Tibial nerve (tissue), 4 donors: ENCODE measurements at regions not wholly inside any gene's neighbourhood (a gene's known extent, or its start where the extent isn't known, plus 50 kb on each side); places are given as distances from the start of the nearest gene placed in this dataset.

Source experiments
- DNase-seq, 2 donors: peaks; one replicate each; pipeline ENCODE4 v3.0.0-alpha.2; 2019; ENCODE audit warnings: low spot score in 2 of 2
- H3K27ac ChIP-seq, 4 donors: fragments of 200-600 bp; sonication (generic) in 3 of 4; one replicate each; pipeline ENCODE4 v1.5.1; 2017 to 2019; ENCODE audit warnings: mild to moderate bottlenecking in 1 of 4
- H3K27me3 ChIP-seq, 2 donors: fragments of 200-600 bp; sonication (generic) in 1 of 2; one replicate each; pipeline versions ENCODE4 v1.5.1 to v1.6.0; 2017 to 2019
- H3K36me3 ChIP-seq, 3 donors: fragments of 200-600 bp; sonication (generic); one replicate each; pipeline ENCODE4 v1.5.1; 2018 to 2019
- H3K4me1 ChIP-seq, 4 donors: fragments of 200-600 bp; sonication (generic) in 3 of 4; one replicate each; pipeline ENCODE4 v1.5.1; 2017 to 2019
- H3K4me3 ChIP-seq, 4 donors: fragments of 200-600 bp; sonication (generic) in 3 of 4; one replicate each; pipeline ENCODE4 v1.5.1; 2017 to 2019; ENCODE audit warnings: mild to moderate bottlenecking in 1 of 4, moderate library complexity in 1 of 4
- H3K9me3 ChIP-seq, 4 donors: fragments of 200-600 bp; sonication (generic) in 3 of 4; one replicate each; pipeline ENCODE4 v1.5.1; 2017 to 2019
- CTCF ChIP-seq, 5 experiments: fragments of 200-600 bp in 3 of 5; fragments of 450-650 bp in 2 of 5; sonication (generic) in 3 of 5; IDR thresholded peaks; one replicate each; pipeline ENCODE4 v1.5.1; 2016 to 2019; ENCODE audit warnings: antibody characterized with exemption in 5 of 5, mild to moderate bottlenecking in 3 of 5, moderate library complexity in 2 of 5
- EP300 ChIP-seq, 2 donors: sonication (generic); formaldehyde crosslinking; IDR thresholded peaks; one replicate each; pipeline ENCODE4 v1.6.1; 2017; ENCODE audit warnings: antibody characterized with exemption in 2 of 2, mild to moderate bottlenecking in 1 of 2
- POLR2A ChIP-seq, 2 donors: fragments of 450-650 bp; IDR thresholded peaks; one replicate each; pipeline ENCODE4 v1.6.1; 2017; ENCODE audit warnings: antibody characterized with exemption in 2 of 2, mild to moderate bottlenecking in 2 of 2, moderate library complexity in 2 of 2
- WGBS, 2 donors: methylation state at CpG; one replicate each; pipeline ENCODE4 v1.1.5; 2018; 5-methylcytosine and 5-hydroxymethylcytosine counted together

- peaks cover 0 to 60% (median 0%) of the 10 kb centered on the region in 4 donors for H3K9me3 ChIP-seq
- H3K4me3 ChIP-seq: no peak overlapping the region
- TF ChIP-seq POLR2A (IDR thresholded peaks at IDR 0.05): no peak
- TF ChIP-seq CTCF (IDR thresholded peaks at IDR 0.05): no peak
- no peak for TF ChIP-seq EP300 (IDR thresholded peaks at IDR 0.05)
- no peaks in the 10 kb centered on the region for H3K27me3 ChIP-seq
- no peaks in the 10 kb centered on the region for H3K4me1 ChIP-seq
- H3K36me3 ChIP-seq: no peaks in the 10 kb centered on the region
- WGBS, 2 donors: 71 to 83% methylated on average over 8 of the region's 8 CpGs
- DNase-seq: no peak
- no peak overlapping the region for H3K27ac ChIP-seq
Measured at GRCh38 chr19:27679399-27679798, 1533.6 kb downstream of the UQCRFS1 start.

DNA sequence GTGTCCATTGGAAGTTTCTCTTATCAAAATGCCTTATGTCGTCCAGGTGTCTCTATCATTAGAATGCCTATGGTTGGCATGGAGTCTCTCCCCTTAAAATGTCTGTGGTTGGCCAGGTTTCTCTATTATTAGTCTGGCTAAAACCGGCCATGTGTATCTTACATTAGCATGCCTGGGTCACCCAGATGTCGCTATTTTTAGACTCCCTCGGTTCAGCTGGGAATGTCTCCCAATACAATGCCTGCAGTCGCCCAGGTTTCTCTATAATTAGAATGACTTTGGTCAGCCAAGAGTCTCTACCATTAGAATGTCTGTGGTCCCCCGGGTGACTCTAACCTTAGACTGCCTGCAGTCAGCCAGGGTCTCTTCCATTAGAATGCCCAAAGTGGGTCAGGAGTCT, 1536.1 kb downstream of the UQCRFS1 start:
- Histone ChIP-seq H3K4me1 (no peaks in the 10 kb centered on the region), H3K4me3 (no peak overlapping the region), H3K36me3 (no peaks in the 10 kb centered on the region), H3K27ac (no peak overlapping the region), H3K9me3 (peaks cover 0 to 68% (median 0%) of the 10 kb centered on the region in 4 donors), H3K27me3 (no peaks in the 10 kb centered on the region)
- WGBS, 2 donors: 52 to 64% methylated on average over 5 to 6 of the region's 6 CpGs
- TF ChIP-seq CTCF (IDR thresholded peaks at IDR 0.05): no peak
- no peak for TF ChIP-seq POLR2A (IDR thresholded peaks at IDR 0.05)
- no peak for TF ChIP-seq EP300 (IDR thresholded peaks at IDR 0.05)
- DNase-seq: no peak

GRCh38 chr19:27676334-27676733, 1536.6 kb downstream of the UQCRFS1 start:
- H3K27ac ChIP-seq: no peak overlapping the region
- peaks cover 0 to 69% (median 0%) of the 10 kb centered on the region in 4 donors for H3K9me3 ChIP-seq
- no peaks in the 10 kb centered on the region for H3K36me3 ChIP-seq
- TF ChIP-seq CTCF (IDR thresholded peaks at IDR 0.05) (no peak), POLR2A (IDR thresholded peaks at IDR 0.05) (no peak), EP300 (IDR thresholded peaks at IDR 0.05) (no peak)
- WGBS, 2 donors: 62 to 78% methylated on average over 3 of the region's 3 CpGs
- DNase-seq: no peak
- no peaks in the 10 kb centered on the region for H3K27me3 ChIP-seq
- H3K4me1 ChIP-seq: no peaks in the 10 kb centered on the region
- no peak overlapping the region for H3K4me3 ChIP-seq

GRCh38 chr19:27675771-27676170, 1537.2 kb downstream of the UQCRFS1 start:
- no peak for DNase-seq
- Histone ChIP-seq H3K4me1 (no peaks in the 10 kb centered on the region), H3K4me3 (no peak overlapping the region), H3K36me3 (no peaks in the 10 kb centered on the region), H3K27me3 (no peaks in the 10 kb centered on the region), H3K9me3 (peaks cover 0 to 75% (median 0%) of the 10 kb centered on the region in 4 donors), H3K27ac (no peak overlapping the region)
- 36 to 51% methylated on average over 3 of the region's 3 CpGs for whole genome bisulfite sequencing, 2 donors
- TF ChIP-seq CTCF (IDR thresholded peaks at IDR 0.05): no peak
- no peak for TF ChIP-seq EP300 (IDR thresholded peaks at IDR 0.05)
- TF ChIP-seq POLR2A (IDR thresholded peaks at IDR 0.05): no peak

DNA sequence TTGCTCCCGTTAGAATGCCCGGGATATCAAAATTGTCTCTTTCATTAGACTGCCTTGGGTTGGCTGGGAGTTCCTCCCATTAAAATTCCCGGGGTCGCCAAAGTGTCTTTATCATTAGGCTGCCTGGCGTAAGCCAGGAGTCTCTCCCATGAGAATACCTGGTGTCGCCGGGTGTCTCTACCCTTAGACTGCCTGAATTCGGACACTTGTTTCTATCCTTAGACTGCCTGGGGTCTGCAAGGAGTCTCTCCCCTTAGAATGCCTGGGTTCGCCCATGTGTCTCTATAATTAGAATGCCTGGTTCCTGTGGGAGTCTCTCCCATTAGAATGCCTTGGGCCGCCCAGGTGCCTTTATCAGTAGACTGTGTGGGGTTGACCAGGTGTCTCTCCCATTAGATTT, 1538.2 kb downstream of the UQCRFS1 start:
- Histone ChIP-seq H3K36me3 (no peaks in the 10 kb centered on the region), H3K27ac (no peak overlapping the region), H3K9me3 (peaks cover 0 to 77% (median 0%) of the 10 kb centered on the region in 4 donors), H3K27me3 (no peaks in the 10 kb centered on the region), H3K4me3 (no peak overlapping the region), H3K4me1 (no peaks in the 10 kb centered on the region)
- 88 to 92% methylated on average over 9 to 10 of the region's 10 CpGs for WGBS, 2 donors
- no peak for DNase-seq
- TF ChIP-seq CTCF (IDR thresholded peaks at IDR 0.05) (no peak), EP300 (IDR thresholded peaks at IDR 0.05) (no peak), POLR2A (IDR thresholded peaks at IDR 0.05) (no peak)
